GM19438 (cell line): ENCODE measurements at regions not wholly inside any gene's neighbourhood (a gene's known extent, or its start where the extent isn't known, plus 50 kb on each side); places are given as distances from the start of the nearest gene placed in this dataset.
"Not testable (repeated sequence)": the region's sequence is repeated elsewhere in the genome, so short reads cannot be mapped to it uniquely, and the experiment has no call there.

ENCODE experiments used
- ATAC-seq: cut with Tn5 transposase; IDR thresholded peaks from one replicate; pipeline ENCODE4 v1.9.1; 2021; ENCODE audit warnings: low read depth; ENCODE audit not compliant: unreplicated experiment

GRCh38 chr12:13336216-13336615 is 139.7 kb downstream of the EMP1 start:
- ATAC-seq = no peak

GRCh38 chr12:13328535-13328934 is 132.0 kb downstream of the EMP1 start:
- ATAC-seq = no peak

GRCh38 chr12:13326076-13326475 is 129.6 kb downstream of the EMP1 start:
- no peak for ATAC-seq

GRCh38 chr12:13325037-13325436 is 128.5 kb downstream of the EMP1 start:
- ATAC-seq = not testable (repeated sequence)

- ATAC-seq = no peak
Measured at GRCh38 chr12:13318231-13319015, 121.9 kb downstream of the EMP1 start.

- ATAC-seq = no peak
Measured at GRCh38 chr12:13316587-13317246, 120.2 kb downstream of the EMP1 start.

- ATAC-seq = no peak
Measured at GRCh38 chr12:13313886-13314285, 117.4 kb downstream of the EMP1 start.

- ATAC-seq = no peak
Measured at GRCh38 chr12:13311551-13311950, 115.0 kb downstream of the EMP1 start.

GRCh38 chr12:13307143-13307816 is 110.8 kb downstream of the EMP1 start:
- ATAC-seq = no peak

GRCh38 chr12:13304924-13305323 is 108.4 kb downstream of the EMP1 start:
- no peak for ATAC-seq

- no peak for ATAC-seq
Measured at GRCh38 chr12:13299457-13299856, 102.9 kb downstream of the EMP1 start.

- ATAC-seq = no peak
Measured at GRCh38 chr12:13293096-13293495, 96.6 kb downstream of the EMP1 start.

- ATAC-seq = no peak
Measured at GRCh38 chr12:13289653-13290289, 93.2 kb downstream of the EMP1 start.

- no peak for ATAC-seq
Measured at GRCh38 chr12:13288937-13289652, 92.6 kb downstream of the EMP1 start.

- ATAC-seq = no peak
Measured at GRCh38 chr12:13288501-13288900, 92.0 kb downstream of the EMP1 start.

- ATAC-seq = no peak
Measured at GRCh38 chr12:13283867-13284266, 87.3 kb downstream of the EMP1 start.

GRCh38 chr12:13282861-13283260 is 86.3 kb downstream of the EMP1 start:
- ATAC-seq = no peak

GRCh38 chr12:13278249-13278787 is 81.8 kb downstream of the EMP1 start:
- ATAC-seq = peak; percentile 90

GRCh38 chr12:13277293-13277692 is 80.8 kb downstream of the EMP1 start:
- no peak for ATAC-seq
